RWPE2 (cell line): ENCODE measurements at regions not wholly inside any gene's neighbourhood (a gene's known extent, or its start where the extent isn't known, plus 50 kb on each side); places are given as distances from the start of the nearest gene placed in this dataset.

Experiments used
- ATAC-seq: fragments of 200-7000 bp; cut with Tn5 transposase; 3 replicates; pipeline ENCODE4 v1.9.1; 2021; ENCODE audit warnings: low read depth
- DNase-seq: peaks from one replicate; pipeline ENCODE4 v3.0.0-alpha.2; 2020; ENCODE audit warnings: low spot score
- H3K27ac ChIP-seq: fragments of 450-650 bp; 2 replicates; pipeline ENCODE4 v1.5.1; 2017; ENCODE audit warnings: mild to moderate bottlenecking; ENCODE audit not compliant: poor library complexity, severe bottlenecking
- H3K27me3 ChIP-seq: fragments of 250-450 bp; sonication (Bioruptor Pico); 2 replicates; pipeline ENCODE4 v1.5.1; 2021; ENCODE audit warnings: mild to moderate bottlenecking, moderate library complexity; ENCODE audit not compliant: insufficient read depth, poor library complexity, severe bottlenecking
- H3K36me3 ChIP-seq: fragments of 250-450 bp; sonication (Bioruptor Pico); 2 replicates; pipeline ENCODE4 v1.5.1; 2020; ENCODE audit warnings: low read depth, mild to moderate bottlenecking, moderate library complexity
- H3K4me1 ChIP-seq: fragments of 250-450 bp; sonication (Bioruptor Pico); 2 replicates; pipeline ENCODE4 v1.5.1; 2021; ENCODE audit warnings: mild to moderate bottlenecking, moderate library complexity; ENCODE audit not compliant: insufficient read depth, poor library complexity, severe bottlenecking
- H3K4me3 ChIP-seq: fragments of 250-450 bp; sonication (Bioruptor Pico); 2 replicates; pipeline ENCODE4 v1.5.1; 2021; ENCODE audit warnings: mild to moderate bottlenecking, moderate library complexity; ENCODE audit not compliant: severe bottlenecking
- H3K9me3 ChIP-seq: fragments of 250-450 bp; sonication (Bioruptor Pico); 2 replicates; pipeline ENCODE4 v1.5.1; 2021; ENCODE audit warnings: mild to moderate bottlenecking, moderate library complexity; ENCODE audit not compliant: severe bottlenecking
- CTCF ChIP-seq: fragments of 450-650 bp; IDR thresholded peaks from one replicate; pipeline ENCODE4 v1.5.1; 2017; ENCODE audit warnings: mild to moderate bottlenecking, moderate library complexity; ENCODE audit not compliant: poor library complexity, severe bottlenecking

GRCh38 chr11:44451706-44452105 is 113.8 kb upstream of the CD82 start:
- ATAC-seq (no peak), DNase-seq (no peak)
- no peak overlapping the region for H3K27ac ChIP-seq
- no peak for TF ChIP-seq CTCF
- H3K9me3 ChIP-seq, result no peaks in the 10 kb centered on the region
- H3K36me3 ChIP-seq, result no peaks in the 10 kb centered on the region
- H3K4me1 ChIP-seq, result no peaks in the 10 kb centered on the region
- H3K27me3 ChIP-seq, result no peaks in the 10 kb centered on the region
- no peak overlapping the region for H3K4me3 ChIP-seq

- Histone ChIP-seq H3K9me3 (no peaks in the 10 kb centered on the region), H3K4me1 (no peaks in the 10 kb centered on the region), H3K4me3 (no peak overlapping the region), H3K27ac (no peak overlapping the region), H3K27me3 (no peaks in the 10 kb centered on the region), H3K36me3 (no peaks in the 10 kb centered on the region)
- ATAC-seq, result no peak
- DNase-seq, result no peak
- TF ChIP-seq CTCF, result no peak
Measured at GRCh38 chr11:44452827-44453572, 112.5 kb upstream of the CD82 start.

- no peaks in the 10 kb centered on the region for H3K4me1 ChIP-seq
- TF ChIP-seq CTCF, result no peak
- no peaks in the 10 kb centered on the region for H3K27me3 ChIP-seq
- H3K36me3 ChIP-seq, result no peaks in the 10 kb centered on the region
- H3K4me3 ChIP-seq, result no peak overlapping the region
- H3K9me3 ChIP-seq, result no peaks in the 10 kb centered on the region
- H3K27ac ChIP-seq, result no peak overlapping the region
- ATAC-seq, result no peak
- DNase-seq, result no peak
Measured at GRCh38 chr11:44453871-44454270, 111.6 kb upstream of the CD82 start.

- no peak for TF ChIP-seq CTCF
- ATAC-seq (no peak), DNase-seq (no peak)
- H3K9me3 ChIP-seq, result no peaks in the 10 kb centered on the region
- no peaks in the 10 kb centered on the region for H3K4me1 ChIP-seq
- H3K36me3 ChIP-seq, result no peaks in the 10 kb centered on the region
- no peaks in the 10 kb centered on the region for H3K27me3 ChIP-seq
- H3K27ac ChIP-seq, result no peak overlapping the region
- no peak overlapping the region for H3K4me3 ChIP-seq
Measured at GRCh38 chr11:44454666-44455065, 110.8 kb upstream of the CD82 start.

- no peak overlapping the region for H3K4me3 ChIP-seq
- no peaks in the 10 kb centered on the region for H3K27me3 ChIP-seq
- no peaks in the 10 kb centered on the region for H3K9me3 ChIP-seq
- no peak for DNase-seq
- H3K36me3 ChIP-seq, result no peaks in the 10 kb centered on the region
- ATAC-seq, result peak; percentile 54; the same call in 2 of the 3 replicates
- H3K4me1 ChIP-seq, result no peaks in the 10 kb centered on the region
- TF ChIP-seq CTCF, result peak; percentile 45
- H3K27ac ChIP-seq, result no peak overlapping the region
Measured at GRCh38 chr11:44456544-44457300, 108.7 kb upstream of the CD82 start.
